Fibroblast of lung (primary cell): ENCODE measurements at regions not wholly inside any gene's neighbourhood (a gene's known extent, or its start where the extent isn't known, plus 50 kb on each side); places are given as distances from the start of the nearest gene placed in this dataset.
A peak's percentile ranks its signal among the peaks of the same experiment; 100 is the strongest.
"Not testable (repeated sequence)": the region's sequence is repeated elsewhere in the genome, so short reads cannot be mapped to it uniquely, and the experiment has no call there.

Experiments used
- DNase-seq, 2 donors: peaks; one replicate each; pipeline versions ENCODE4 v3.0.0 to v3.0.0-alpha.2; 2010; ENCODE audit warnings: low read depth in 2 of 2
- H2AFZ ChIP-seq: 2 replicates; pipeline ENCODE4 v1.5.1; 2012; ENCODE audit warnings: low read length, control low read depth, inconsistent platforms
- H3K27ac ChIP-seq: 2 replicates; pipeline ENCODE4 v1.5.1; 2011; ENCODE audit warnings: low read length, control low read depth; ENCODE audit not compliant: insufficient read depth
- H3K27me3 ChIP-seq: 2 replicates; pipeline ENCODE4 v1.5.1; 2011; ENCODE audit warnings: mild to moderate bottlenecking, low read length; ENCODE audit not compliant: control insufficient read depth, insufficient read depth
- H3K36me3 ChIP-seq: 2 replicates; pipeline ENCODE4 v1.5.1; 2011; ENCODE audit warnings: low read length; ENCODE audit not compliant: control insufficient read depth, insufficient read depth
- H3K4me1 ChIP-seq: 2 replicates; pipeline ENCODE4 v1.5.1; 2011; ENCODE audit warnings: low read length; ENCODE audit not compliant: control insufficient read depth, insufficient read depth; ENCODE audit errors: extremely low read depth
- H3K4me2 ChIP-seq: 2 replicates; pipeline ENCODE4 v1.5.1; 2011; ENCODE audit warnings: low read length, control low read depth; ENCODE audit not compliant: insufficient read depth; ENCODE audit errors: extremely low read depth
- H3K4me3 ChIP-seq, 4 experiments: fragments of 200-600 bp in 1 of 4; sonication (generic) in 1 of 4; replicated peaks in 1 of 4; 2 replicates each; pipeline ENCODE4 v1.5.1; 2011 to 2016; ENCODE audit warnings: low read length in 4 of 4, low read depth in 3 of 4, mild to moderate bottlenecking in 3 of 4, control low read depth in 2 of 4, inconsistent platforms in 1 of 4, mixed read lengths in 1 of 4; ENCODE audit not compliant: insufficient read depth in 1 of 4; ENCODE audit errors: control extremely low read depth in 1 of 4
- H3K79me2 ChIP-seq: 2 replicates; pipeline ENCODE4 v1.5.1; 2012; ENCODE audit warnings: mild to moderate bottlenecking, low read length, inconsistent platforms; ENCODE audit not compliant: control insufficient read depth, insufficient read depth
- H3K9ac ChIP-seq: 2 replicates; pipeline ENCODE4 v1.5.1; 2011; ENCODE audit warnings: mild to moderate bottlenecking, low read length, control low read depth; ENCODE audit not compliant: insufficient read depth
- H3K9me3 ChIP-seq: 2 replicates; pipeline ENCODE4 v1.5.1; 2012; ENCODE audit warnings: low read depth, low read length; ENCODE audit not compliant: control insufficient read depth, insufficient read depth
- H4K20me1 ChIP-seq: 2 replicates; pipeline ENCODE4 v1.5.1; 2011; ENCODE audit warnings: low read length; ENCODE audit not compliant: control insufficient read depth, insufficient read depth; ENCODE audit errors: extremely low read depth
- EZH2 ChIP-seq: IDR thresholded peaks from 2 replicates; pipeline ENCODE4 v1.5.1; 2012; ENCODE audit warnings: low read length, control low read depth, mild to moderate bottlenecking; ENCODE audit errors: missing control alignments
- TF ChIP-seq, protein P1 (sequence below), 2 donors: IDR thresholded peaks in 1 of 2; conservative IDR thresholded peaks in 1 of 2; 1 replicate in 1 of 2; 2 replicates in 1 of 2; pipeline ENCODE4 v1.5.1; 2011 to 2012; ENCODE audit warnings: low read length in 2 of 2, control low read depth in 1 of 2, inconsistent platforms in 1 of 2, low read depth in 1 of 2, mild to moderate bottlenecking in 1 of 2

- H3K36me3 ChIP-seq: no peaks in the 10 kb centered on the region
Observed at GRCh38 chr5:131107128-131107527, 57.9 kb downstream of the HINT1 start.

DNA sequence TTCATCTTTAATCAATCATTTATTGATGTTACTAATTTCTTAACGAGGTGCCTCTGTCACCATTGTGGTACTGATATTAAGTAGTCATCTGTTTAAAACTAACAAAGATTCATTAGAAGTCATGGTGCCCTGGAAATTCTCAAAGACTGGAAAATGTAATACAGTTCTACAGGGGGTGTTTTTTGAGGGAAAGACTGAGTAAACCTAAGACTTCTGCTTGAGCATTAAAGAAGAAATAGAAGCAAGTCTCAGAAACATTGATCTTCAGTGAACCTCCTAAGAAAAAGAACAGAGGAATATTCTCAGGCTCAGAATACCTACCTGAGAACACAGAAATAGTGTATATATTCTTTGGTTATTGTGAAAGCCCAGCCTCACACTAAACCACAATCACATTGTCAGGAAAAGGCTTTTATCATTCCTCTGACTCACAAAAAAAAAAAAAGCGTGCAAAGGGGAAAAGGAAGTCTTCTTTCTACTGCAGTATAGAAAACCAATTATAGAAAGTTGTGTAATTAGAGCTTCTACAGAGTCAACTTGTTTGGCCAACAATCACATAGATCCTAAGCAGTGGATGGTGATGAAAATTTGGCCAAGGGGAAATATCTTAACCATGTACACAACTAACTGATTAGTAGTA is 60.8 kb downstream of the HINT1 start:
- H3K9ac ChIP-seq: no peak overlapping the region
- no peak overlapping the region for H3K4me2 ChIP-seq
- H3K27ac ChIP-seq: no peak overlapping the region
- no peak overlapping the region for H2AFZ ChIP-seq
- no peaks in the 10 kb centered on the region for H4K20me1 ChIP-seq
- no peaks in the 10 kb centered on the region for H3K4me1 ChIP-seq
- no peaks in the 10 kb centered on the region for H3K79me2 ChIP-seq
- H3K36me3 ChIP-seq: no peaks in the 10 kb centered on the region
- H3K4me3 ChIP-seq: no peak overlapping the region
- no peaks in the 10 kb centered on the region for H3K27me3 ChIP-seq
- H3K9me3 ChIP-seq: no peaks in the 10 kb centered on the region
- DNase-seq: peak in 1 of 2 donors; percentile 9
- TF ChIP-seq EZH2: no peak
- TF ChIP-seq, protein P1, sequence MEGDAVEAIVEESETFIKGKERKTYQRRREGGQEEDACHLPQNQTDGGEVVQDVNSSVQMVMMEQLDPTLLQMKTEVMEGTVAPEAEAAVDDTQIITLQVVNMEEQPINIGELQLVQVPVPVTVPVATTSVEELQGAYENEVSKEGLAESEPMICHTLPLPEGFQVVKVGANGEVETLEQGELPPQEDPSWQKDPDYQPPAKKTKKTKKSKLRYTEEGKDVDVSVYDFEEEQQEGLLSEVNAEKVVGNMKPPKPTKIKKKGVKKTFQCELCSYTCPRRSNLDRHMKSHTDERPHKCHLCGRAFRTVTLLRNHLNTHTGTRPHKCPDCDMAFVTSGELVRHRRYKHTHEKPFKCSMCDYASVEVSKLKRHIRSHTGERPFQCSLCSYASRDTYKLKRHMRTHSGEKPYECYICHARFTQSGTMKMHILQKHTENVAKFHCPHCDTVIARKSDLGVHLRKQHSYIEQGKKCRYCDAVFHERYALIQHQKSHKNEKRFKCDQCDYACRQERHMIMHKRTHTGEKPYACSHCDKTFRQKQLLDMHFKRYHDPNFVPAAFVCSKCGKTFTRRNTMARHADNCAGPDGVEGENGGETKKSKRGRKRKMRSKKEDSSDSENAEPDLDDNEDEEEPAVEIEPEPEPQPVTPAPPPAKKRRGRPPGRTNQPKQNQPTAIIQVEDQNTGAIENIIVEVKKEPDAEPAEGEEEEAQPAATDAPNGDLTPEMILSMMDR (conservative IDR thresholded peaks at IDR 0.05 in 1 of 2, IDR thresholded peaks at IDR 0.05 in 1 of 2; ENCODE audit: low read depth in 1 of 2, low read length in 2 of 2): no peak

More at GRCh38 chr5:131107128-131107527, 57.9 kb downstream of the HINT1 start:
- TF ChIP-seq EZH2: no peak
- TF ChIP-seq, protein P1 (conservative IDR thresholded peaks at IDR 0.05 in 1 of 2, IDR thresholded peaks at IDR 0.05 in 1 of 2; ENCODE audit: low read depth in 1 of 2, low read length in 2 of 2): no peak
- Histone ChIP-seq H3K4me2 (no peak overlapping the region), H3K4me1 (no peaks in the 10 kb centered on the region), H3K79me2 (no peaks in the 10 kb centered on the region), H3K27me3 (no peaks in the 10 kb centered on the region), H3K9ac (no peak overlapping the region), H4K20me1 (no peaks in the 10 kb centered on the region), H3K9me3 (no peaks in the 10 kb centered on the region), H3K27ac (no peak overlapping the region), H2AFZ (no peak overlapping the region), H3K4me3 (no peak overlapping the region)
- no peak for DNase-seq

- no peak for TF ChIP-seq EZH2
- TF ChIP-seq, protein P1 (conservative IDR thresholded peaks at IDR 0.05 in 1 of 2, IDR thresholded peaks at IDR 0.05 in 1 of 2; ENCODE audit: low read depth in 1 of 2, low read length in 2 of 2): no peak
- H3K4me3 ChIP-seq: no peak overlapping the region
- no peak overlapping the region for H3K27ac ChIP-seq
- no peaks in the 10 kb centered on the region for H3K27me3 ChIP-seq
- no peaks in the 10 kb centered on the region for H3K36me3 ChIP-seq
- no peak overlapping the region for H3K4me2 ChIP-seq
- H2AFZ ChIP-seq: no peak overlapping the region
- H3K9me3 ChIP-seq: no peaks in the 10 kb centered on the region
- no peak for DNase-seq
- no peak overlapping the region for H3K9ac ChIP-seq
- H3K79me2 ChIP-seq: no peaks in the 10 kb centered on the region
- H3K4me1 ChIP-seq: no peaks in the 10 kb centered on the region
- no peaks in the 10 kb centered on the region for H4K20me1 ChIP-seq
Observed at GRCh38 chr5:131096774-131097710, 68.0 kb downstream of the HINT1 start.

DNA sequence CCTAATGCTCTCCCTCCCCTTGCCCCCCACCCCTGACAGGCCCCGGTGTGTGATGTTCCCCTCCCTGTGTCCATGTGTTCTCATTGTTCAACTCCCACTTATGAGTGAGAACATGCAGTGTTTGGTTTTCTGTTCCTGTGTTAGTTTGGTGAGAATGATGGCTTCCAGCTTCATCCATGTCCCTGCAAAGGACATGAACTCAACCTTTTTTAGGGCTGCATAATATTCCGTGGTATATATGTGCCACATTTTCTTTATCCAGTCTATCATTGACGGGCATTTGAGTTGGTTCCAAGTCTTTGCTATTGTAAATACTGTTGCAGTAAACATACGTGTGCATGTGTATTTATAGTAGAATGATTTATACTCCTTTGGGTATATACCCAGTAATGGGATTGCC is 69.5 kb downstream of the HINT1 start:
- not testable (repeated sequence) for H3K36me3 ChIP-seq, H2AFZ ChIP-seq, H3K79me2 ChIP-seq, H3K9ac ChIP-seq, H3K9me3 ChIP-seq, H3K4me1 ChIP-seq, H3K4me3 ChIP-seq, H3K27me3 ChIP-seq, DNase-seq, H3K4me2 ChIP-seq, H4K20me1 ChIP-seq, H3K27ac ChIP-seq
